ENCODE measurements at regions not wholly inside any gene's neighbourhood (a gene's known extent, or its start where the extent isn't known, plus 50 kb on each side); places are given as distances from the start of the nearest gene placed in this dataset.
A peak's percentile ranks its signal among the peaks of the same experiment; 100 is the strongest.

GRCh38 chr6:20301256-20301655 lies 89.0 kb upstream of the MBOAT1 start:
- no peak overlapping the region for H3K4me3 ChIP-seq
- 96% methylated on average over 12 of the region's 29 CpGs; no CpG with 5 or more reads in 1 of the 2 donors for WGBS, 2 donors
- no peaks in the 10 kb centered on the region for H3K27me3 ChIP-seq
- TF ChIP-seq EP300 (IDR thresholded peaks at IDR 0.05), result no peak
- no peak for TF ChIP-seq POLR2A (IDR thresholded peaks at IDR 0.05)
- no peak for TF ChIP-seq CTCF (IDR thresholded peaks at IDR 0.05)
- TF ChIP-seq POLR2AphosphoS5 (IDR thresholded peaks at IDR 0.05), result no peak
- H3K4me1 ChIP-seq, result no peaks in the 10 kb centered on the region
- no peaks in the 10 kb centered on the region for H3K9me3 ChIP-seq
- H3K36me3 ChIP-seq, result no peaks in the 10 kb centered on the region
- no peak for ATAC-seq (ENCODE audit: low FRiP score in 2 of 2)
- no peak overlapping the region for H3K27ac ChIP-seq
- peak in 1 of 2 donors; percentile 65 for DNase-seq

- TF ChIP-seq EP300 (IDR thresholded peaks at IDR 0.05), result no peak
- no peak for TF ChIP-seq CTCF (IDR thresholded peaks at IDR 0.05)
- ATAC-seq (ENCODE audit: low FRiP score in 2 of 2) (no peak), DNase-seq (no peak)
- 87 to 93% methylated on average over 3 of the region's 3 CpGs for WGBS, 2 donors
- Histone ChIP-seq H3K27ac (no peak overlapping the region), H3K9me3 (no peaks in the 10 kb centered on the region), H3K4me1 (no peaks in the 10 kb centered on the region), H3K36me3 (no peaks in the 10 kb centered on the region), H3K4me3 (no peak overlapping the region), H3K27me3 (no peaks in the 10 kb centered on the region)
Observed at GRCh38 chr6:20302168-20302567, 89.9 kb upstream of the MBOAT1 start.

- Histone ChIP-seq H3K27ac (no peak overlapping the region), H3K4me1 (no peaks in the 10 kb centered on the region), H3K36me3 (no peaks in the 10 kb centered on the region), H3K27me3 (no peaks in the 10 kb centered on the region), H3K9me3 (no peaks in the 10 kb centered on the region), H3K4me3 (no peak overlapping the region)
- no peak for ATAC-seq (ENCODE audit: low FRiP score in 2 of 2)
- no peak for TF ChIP-seq POLR2A (IDR thresholded peaks at IDR 0.05)
- no peak for TF ChIP-seq POLR2AphosphoS5 (IDR thresholded peaks at IDR 0.05)
- TF ChIP-seq CTCF (IDR thresholded peaks at IDR 0.05), result no peak
- TF ChIP-seq EP300 (IDR thresholded peaks at IDR 0.05), result no peak
- 70 to 88% methylated on average over 5 of the region's 5 CpGs for WGBS, 2 donors
- DNase-seq, result no peak
Observed at GRCh38 chr6:20302702-20303251, 90.5 kb upstream of the MBOAT1 start.

- WGBS, 2 donors, result 78 to 81% methylated on average over 14 of the region's 14 CpGs
- no peaks in the 10 kb centered on the region for H3K9me3 ChIP-seq
- no peaks in the 10 kb centered on the region for H3K27me3 ChIP-seq
- DNase-seq (no peak), ATAC-seq (ENCODE audit: low FRiP score in 2 of 2) (no peak)
- H3K4me1 ChIP-seq, result no peaks in the 10 kb centered on the region
- H3K4me3 ChIP-seq, result no peak overlapping the region
- TF ChIP-seq CTCF (IDR thresholded peaks at IDR 0.05) (no peak), POLR2A (IDR thresholded peaks at IDR 0.05) (no peak), POLR2AphosphoS5 (IDR thresholded peaks at IDR 0.05) (no peak), EP300 (IDR thresholded peaks at IDR 0.05) (no peak)
- H3K36me3 ChIP-seq, result no peaks in the 10 kb centered on the region
- H3K27ac ChIP-seq, result no peak overlapping the region
Observed at GRCh38 chr6:20306491-20306890, 94.2 kb upstream of the MBOAT1 start.

GRCh38 chr6:20309186-20309585 lies 92.5 kb upstream of the E2F3 start:
- Histone ChIP-seq H3K27me3 (no peaks in the 10 kb centered on the region), H3K4me3 (no peak overlapping the region), H3K36me3 (no peaks in the 10 kb centered on the region), H3K27ac (no peak overlapping the region), H3K9me3 (no peaks in the 10 kb centered on the region), H3K4me1 (no peaks in the 10 kb centered on the region)
- 60 to 71% methylated on average over 2 of the region's 2 CpGs for WGBS, 2 donors
- TF ChIP-seq CTCF (IDR thresholded peaks at IDR 0.05) (no peak), POLR2A (IDR thresholded peaks at IDR 0.05) (no peak), EP300 (IDR thresholded peaks at IDR 0.05) (no peak)
- no peak for ATAC-seq (ENCODE audit: low FRiP score in 2 of 2)
- DNase-seq, result no peak
